H1 (cell line): ENCODE measurements at regions not wholly inside any gene's neighbourhood (a gene's known extent, or its start where the extent isn't known, plus 50 kb on each side); places are given as distances from the start of the nearest gene placed in this dataset.

Experiments used
- CTCF ChIA-PET: fragments of 300-600 bp; sonication (Branson Sonifier 250); formaldehyde crosslinking; loops from one replicate; lab custom pipeline; 2021; ENCODE audit not compliant: partially characterized antibody; lab: Charles Lee
- POLR2A ChIA-PET: fragments of 300-600 bp; sonication (Branson Sonifier 250); formaldehyde crosslinking; loops from one replicate; lab custom pipeline; 2021; ENCODE audit warnings: inconsistent platforms; ENCODE audit not compliant: partially characterized antibody; lab: Charles Lee
- DNase-seq, 2 experiments: peaks; one replicate each; pipeline versions ENCODE4 v3.0.0 to v3.0.0-alpha.2; 2010 to 2022; ENCODE audit warnings: low spot score in 2 of 2, low read depth in 1 of 2, mixed read lengths in 1 of 2
- FAIRE-seq: peaks from 2 replicates; lab custom pipeline; 2011; peaks lifted over from hg19 to GRCh38; lab: Jason Lieb, UNC
- H2AFZ ChIP-seq: 2 replicates; pipeline ENCODE4 v1.8.1; 2012; ENCODE audit warnings: low read length, inconsistent platforms
- H2AK5ac ChIP-seq: 2 replicates; pipeline ENCODE4 v1.6.1; 2013; ENCODE audit warnings: low read depth, low read length
- H2BK120ac ChIP-seq: replicated peaks from 2 replicates; pipeline ENCODE3; 2013; ENCODE audit warnings: low read depth, low read length, inconsistent platforms
- H2BK12ac ChIP-seq: 2 replicates; pipeline ENCODE4 v1.6.1; 2013; ENCODE audit warnings: low read depth, low read length
- H2BK15ac ChIP-seq: 2 replicates; pipeline ENCODE4 v1.6.1; 2013; ENCODE audit warnings: low read length
- H2BK20ac ChIP-seq: 2 replicates; pipeline ENCODE4 v1.6.1; 2013; ENCODE audit warnings: low read length
- H2BK5ac ChIP-seq: 2 replicates; pipeline ENCODE4 v1.6.1; 2013; ENCODE audit warnings: low read depth, low read length
- H3K14ac ChIP-seq: 2 replicates; pipeline ENCODE4 v1.6.1; 2013; ENCODE audit warnings: inconsistent platforms; ENCODE audit not compliant: insufficient read length
- H3K18ac ChIP-seq: 2 replicates; pipeline ENCODE4 v1.6.1; 2013; ENCODE audit warnings: low read length; ENCODE audit errors: extremely low read depth
- H3K23ac ChIP-seq: 2 replicates; pipeline ENCODE4 v1.6.1; 2013; ENCODE audit warnings: inconsistent platforms; ENCODE audit not compliant: insufficient read length
- H3K23me2 ChIP-seq: 2 replicates; pipeline ENCODE4 v1.6.1; 2013; ENCODE audit warnings: low read depth, low read length
- H3K27ac ChIP-seq: 2 replicates; pipeline ENCODE4 v1.6.1; 2011; ENCODE audit warnings: low read depth, low read length, inconsistent platforms
- H3K27me3 ChIP-seq, 4 experiments: replicated peaks in 1 of 4; 1 replicate in 1 of 4; 2 replicates in 3 of 4; pipeline versions ENCODE4 v1.6.1 to v1.8.1; 2011 to 2013; ENCODE audit warnings: low read length in 3 of 4, mild to moderate bottlenecking in 3 of 4, inconsistent platforms in 2 of 4, mixed read lengths in 2 of 4, moderate library complexity in 1 of 4; ENCODE audit not compliant: control insufficient read depth in 3 of 4, insufficient read depth in 3 of 4; ENCODE audit errors: extremely low read depth in 1 of 4
- H3K36me3 ChIP-seq, 4 experiments: 2 replicates each; pipeline versions ENCODE4 v1.6.1 to v1.8.1; 2011 to 2013; ENCODE audit warnings: mild to moderate bottlenecking in 4 of 4, low read length in 3 of 4, moderate library complexity in 2 of 4, control low read depth in 1 of 4, inconsistent platforms in 1 of 4; ENCODE audit not compliant: insufficient read depth in 4 of 4, control insufficient read depth in 2 of 4
- H3K4ac ChIP-seq: replicated peaks from 2 replicates; pipeline ENCODE3; 2013; ENCODE audit warnings: low read length, low read depth, mixed read lengths, inconsistent platforms; ENCODE audit not compliant: insufficient read length
- H3K4me1 ChIP-seq, 4 experiments: replicated peaks in 1 of 4; 1 replicate in 1 of 4; 2 replicates in 3 of 4; pipeline versions ENCODE4 v1.6.1 to v1.8.1; 2011 to 2013; ENCODE audit warnings: low read length in 3 of 4, inconsistent platforms in 2 of 4, mixed read lengths in 1 of 4; ENCODE audit not compliant: insufficient read depth in 4 of 4, control insufficient read depth in 3 of 4
- H3K4me2 ChIP-seq, 2 experiments: 2 replicates each; pipeline versions ENCODE4 v1.6.1 to v1.8.1; 2011 to 2013; ENCODE audit warnings: low read depth in 2 of 2, low read length in 2 of 2, control low read depth in 1 of 2, inconsistent platforms in 1 of 2, mild to moderate bottlenecking in 1 of 2; ENCODE audit not compliant: insufficient read depth in 1 of 2
- H3K4me3 ChIP-seq, 4 experiments: fragments of 200-600, 300-600 bp in 1 of 4; sonication (generic), shearing (Covaris generic), sonication (Bioruptor Twin) in 1 of 4; 2 replicates each; pipeline versions ENCODE4 v1.5.1 to v1.8.1; 2011 to 2016; ENCODE audit warnings: low read length in 4 of 4, low read depth in 3 of 4, control low read depth in 2 of 4, inconsistent platforms in 2 of 4, mild to moderate bottlenecking in 2 of 4, mixed read lengths in 1 of 4, moderate library complexity in 1 of 4; ENCODE audit not compliant: insufficient read depth in 2 of 4; ENCODE audit errors: extremely low read depth in 1 of 4
- H3K56ac ChIP-seq: replicated peaks from 2 replicates; pipeline ENCODE3; 2013; ENCODE audit warnings: low read depth, mild to moderate bottlenecking, mixed read lengths, low read length, inconsistent platforms; ENCODE audit not compliant: insufficient read length
- H3K79me1 ChIP-seq: 2 replicates; pipeline ENCODE4 v1.6.1; 2013; ENCODE audit warnings: low read depth, low read length, control low read depth
- H3K79me2 ChIP-seq, 2 experiments: 2 replicates each; pipeline versions ENCODE4 v1.6.1 to v1.8.1; 2012 to 2013; ENCODE audit warnings: low read length in 2 of 2, mild to moderate bottlenecking in 2 of 2, inconsistent platforms in 1 of 2; ENCODE audit not compliant: insufficient read depth in 2 of 2, control insufficient read depth in 1 of 2
- H3K9ac ChIP-seq, 4 experiments: replicated peaks in 1 of 4; 1 replicate in 1 of 4; 2 replicates in 3 of 4; pipeline versions ENCODE4 v1.6.1 to v1.8.1; 2011 to 2013; ENCODE audit warnings: low read depth in 3 of 4, low read length in 3 of 4, control low read depth in 2 of 4, mild to moderate bottlenecking in 2 of 4, moderate library complexity in 2 of 4, inconsistent platforms in 1 of 4; ENCODE audit errors: extremely low read depth in 1 of 4
- H3K9me3 ChIP-seq, 2 experiments: 2 replicates each; pipeline versions ENCODE4 v1.6.1 to v1.8.1; 2012 to 2013; ENCODE audit warnings: mild to moderate bottlenecking in 2 of 2, moderate library complexity in 2 of 2, control low read depth in 1 of 2, inconsistent platforms in 1 of 2, low read depth in 1 of 2, low read length in 1 of 2, mixed read lengths in 1 of 2; ENCODE audit not compliant: insufficient read depth in 2 of 2
- H4K20me1 ChIP-seq, 2 experiments: replicated peaks in 1 of 2; 2 replicates each; pipeline versions ENCODE3 to v1.8.1; 2011 to 2013; ENCODE audit warnings: inconsistent platforms in 2 of 2, low read length in 2 of 2, mild to moderate bottlenecking in 1 of 2; ENCODE audit not compliant: insufficient read depth in 2 of 2, control insufficient read depth in 1 of 2
- H4K5ac ChIP-seq: 2 replicates; pipeline ENCODE4 v1.6.1; 2013; ENCODE audit warnings: low read length, low read depth, mixed read lengths, inconsistent platforms; ENCODE audit not compliant: insufficient read length
- H4K8ac ChIP-seq: 2 replicates; pipeline ENCODE4 v1.8.0; 2013; ENCODE audit warnings: mild to moderate bottlenecking, moderate library complexity, low read length, inconsistent platforms; ENCODE audit not compliant: insufficient read depth; ENCODE audit errors: extremely low read depth
- H4K91ac ChIP-seq: replicated peaks from 2 replicates; pipeline ENCODE3; 2013; ENCODE audit warnings: low read length, mixed read lengths, inconsistent platforms; ENCODE audit not compliant: insufficient read length
- BRCA1 ChIP-seq: IDR thresholded peaks from 2 replicates; pipeline ENCODE4 v1.6.1; 2012; ENCODE audit warnings: low read depth, low read length, improper control_type of control experiment
- CHD1 ChIP-seq: IDR thresholded peaks from 2 replicates; pipeline ENCODE4 v1.6.1; 2012; ENCODE audit warnings: low read depth, low read length, improper control_type of control experiment
- CREB1 ChIP-seq: IDR thresholded peaks from 2 replicates; pipeline ENCODE4 v1.6.1; 2012; ENCODE audit warnings: inconsistent platforms
- CTCF ChIP-seq, 3 experiments: IDR thresholded peaks; 1 replicate in 2 of 3; 2 replicates in 1 of 3; pipeline versions ENCODE4 v1.5.1 to v1.6.1; 2011; ENCODE audit warnings: low read length in 3 of 3, mild to moderate bottlenecking in 3 of 3, inconsistent platforms in 2 of 3, low read depth in 1 of 3, moderate library complexity in 1 of 3; ENCODE audit not compliant: insufficient read depth in 1 of 3; ENCODE audit errors: control extremely low read depth in 1 of 3
- FOSL1 ChIP-seq: IDR thresholded peaks from 2 replicates; pipeline ENCODE4 v1.6.1; 2011; ENCODE audit warnings: mild to moderate bottlenecking, low read depth, low read length, moderate library complexity; ENCODE audit not compliant: insufficient read depth
- JUND ChIP-seq: IDR thresholded peaks from 2 replicates; pipeline ENCODE4 v1.6.1; 2011; ENCODE audit warnings: mild to moderate bottlenecking, improper control_type of control experiment, low read length
- KDM1A ChIP-seq: fragments of 200-600, 300-600 bp; sonication (generic); IDR thresholded peaks from 2 replicates; pipeline ENCODE4 v1.7.1; 2016; ENCODE audit warnings: mild to moderate bottlenecking, low read length, borderline replicate concordance
- KDM5A ChIP-seq: fragments of 200-600 bp; IDR thresholded peaks from 2 replicates; pipeline ENCODE4 v1.7.1; 2012; ENCODE audit warnings: mild to moderate bottlenecking, low read length, inconsistent platforms, mixed read lengths
- POLR2A ChIP-seq, 2 experiments: IDR thresholded peaks; 1 replicate in 1 of 2; 2 replicates in 1 of 2; pipeline ENCODE4 v1.6.1; 2011; ENCODE audit warnings: low read depth in 2 of 2, low read length in 2 of 2, mild to moderate bottlenecking in 2 of 2; ENCODE audit errors: control extremely low read depth in 1 of 2
- SAP30 ChIP-seq: fragments of 300-600 bp; sonication (generic); IDR thresholded peaks from 2 replicates; pipeline ENCODE4 v1.7.1; 2012; ENCODE audit warnings: low read length, moderate library complexity, mild to moderate bottlenecking, inconsistent platforms; ENCODE audit not compliant: insufficient read depth, insufficient replicate concordance
- SP1 ChIP-seq: IDR thresholded peaks from 2 replicates; pipeline ENCODE4 v1.6.1; 2011; ENCODE audit warnings: low read depth, low read length
- SP4 ChIP-seq: IDR thresholded peaks from 2 replicates; pipeline ENCODE4 v1.6.1; 2012; ENCODE audit warnings: low read length, inconsistent platforms
- WGBS, 2 experiments: shearing (Covaris generic) in 1 of 2; methylation state at CpG; one replicate each; pipeline versions ENCODE4 v1.1.6 to v1.1.7; 2013 to 2015; ENCODE audit warnings: low lambda C conversion rate in 2 of 2, mixed read lengths in 2 of 2, inconsistent platforms in 1 of 2, low coverage in 1 of 2, missing lambda C conversion rate in 1 of 2; ENCODE audit not compliant: insufficient replicate concordance in 2 of 2, insufficient coverage in 1 of 2, insufficient read length in 1 of 2; ENCODE audit errors: extremely low coverage in 1 of 2, missing lambda C conversion rate in 1 of 2; 5-methylcytosine and 5-hydroxymethylcytosine counted together

- Histone ChIP-seq H3K56ac (no peak overlapping the region), H3K79me2 (no peaks in the 10 kb centered on the region), H2BK120ac (no peak overlapping the region), H3K18ac (no peak overlapping the region), H4K20me1 (no peaks in the 10 kb centered on the region), H3K4me3 (no peak overlapping the region), H2BK12ac (no peak overlapping the region), H3K4ac (no peak overlapping the region), H3K23ac (no peak overlapping the region), H3K23me2 (no peaks in the 10 kb centered on the region), H4K8ac (no peak overlapping the region), H2BK20ac (no peak overlapping the region), H3K14ac (no peak overlapping the region), H3K9ac (no peak overlapping the region), H4K5ac (no peak overlapping the region), H2AK5ac (no peak overlapping the region), H3K36me3 (no peaks in the 10 kb centered on the region), H3K4me1 (peaks cover 0 to 2% (median 0%) of the 10 kb centered on the region in 4 experiments; a peak in 1 of 7 replicates), H3K79me1 (no peaks in the 10 kb centered on the region), H3K27me3 (no peaks in the 10 kb centered on the region), H3K27ac (no peak overlapping the region), H2BK5ac (no peak overlapping the region), H3K4me2 (no peak overlapping the region), H2BK15ac (no peak overlapping the region), H2AFZ (no peak overlapping the region), H3K9me3 (no peaks in the 10 kb centered on the region), H4K91ac (no peak overlapping the region)
- 83% methylated on average over 5 of the region's 5 CpGs; no CpG with 5 or more reads in 1 of the 2 experiments for WGBS, 2 experiments
- FAIRE-seq (no peak), DNase-seq (no peak)
- CTCF ChIA-PET, result no interaction called here
- POLR2A ChIA-PET, result no interaction called here
- TF ChIP-seq KDM5A (no peak), SAP30 (no peak), SP4 (no peak), BRCA1 (no peak), JUND (no peak), FOSL1 (no peak), SP1 (no peak), CREB1 (no peak), CHD1 (no peak), POLR2A (IDR thresholded peaks at IDR 0.05; ENCODE audit: control extremely low read depth in 1 of 2, low read depth in 2 of 2, low read length in 2 of 2) (no peak), KDM1A (no peak), CTCF (IDR thresholded peaks at IDR 0.05; ENCODE audit: control extremely low read depth in 1 of 3, insufficient read depth in 1 of 3, low read depth in 1 of 3, low read length in 3 of 3) (no peak)
Measured at GRCh38 chr5:175308701-175309100, 135.3 kb downstream of the DRD1 start.
